Ovary (tissue), 7 donors: ENCODE measurements at regions not wholly inside any gene's neighbourhood (a gene's known extent, or its start where the extent isn't known, plus 50 kb on each side); places are given as distances from the start of the nearest gene placed in this dataset.
"Not testable (repeated sequence)": the region's sequence is repeated elsewhere in the genome, so short reads cannot be mapped to it uniquely, and the experiment has no call there.

Experiments used
- DNase-seq, 5 donors: peaks; one replicate each; pipeline ENCODE4 v3.0.0-alpha.2; 2019 to 2020
- H3K27ac ChIP-seq, 2 donors: fragments of 200-600 bp; one replicate each; pipeline versions ENCODE4 v1.5.1 to v1.8.0; 2019 to 2022
- H3K27me3 ChIP-seq: fragments of 200-600 bp; one replicate; pipeline ENCODE4 v1.8.0; 2022
- H3K36me3 ChIP-seq: fragments of 200-600 bp; sonication (generic); one replicate; pipeline ENCODE4 v1.5.1; 2019
- H3K4me1 ChIP-seq: one replicate; pipeline ENCODE4 v1.8.1; 2013; ENCODE audit warnings: mild to moderate bottlenecking, moderate library complexity; ENCODE audit not compliant: insufficient read depth
- H3K4me3 ChIP-seq: fragments of 200-600 bp; sonication (generic); one replicate; pipeline ENCODE4 v1.5.1; 2017
- H3K9me3 ChIP-seq, 2 donors: fragments of 200-600 bp in 1 of 2; sonication (generic) in 1 of 2; one replicate each; pipeline versions ENCODE4 v1.5.1 to v1.8.1; 2013 to 2019; ENCODE audit warnings: mild to moderate bottlenecking in 1 of 2, moderate library complexity in 1 of 2
- EP300 ChIP-seq: sonication (generic); formaldehyde crosslinking; IDR thresholded peaks from one replicate; pipeline ENCODE4 v1.6.1; 2017; ENCODE audit warnings: antibody characterized with exemption
- POLR2A ChIP-seq: fragments of 450-650 bp; IDR thresholded peaks from one replicate; pipeline ENCODE4 v1.6.1; 2017; ENCODE audit warnings: antibody characterized with exemption, mild to moderate bottlenecking, moderate library complexity
- WGBS, 3 donors: extraction: QIAGEN DNeasy Blood & Tissue Kit in 1 of 3; methylation state at CpG; one replicate each; pipeline versions ENCODE4 v1.1.5 to v1.1.7; 2013 to 2017; 5-methylcytosine and 5-hydroxymethylcytosine counted together
- intact Hi-C, 4 donors: fragments of 100-400 bp; cut with DNase I; formaldehyde crosslinking; loops; one replicate each; pipeline versions ENCODE4 v1.11.0 to v1.15.1; 2022 to 2023
- TF ChIP-seq, protein P1 (sequence below), 3 donors: fragments of 450-650 bp in 2 of 3; fragments of 200-600 bp in 1 of 3; IDR thresholded peaks; one replicate each; pipeline versions ENCODE4 v1.5.1 to v1.8.0; 2016 to 2022; ENCODE audit warnings: antibody characterized with exemption in 3 of 3, mild to moderate bottlenecking in 1 of 3
- donor health status: DM: no; HTN: no; CAD: no; lungs with moderate emphysema.
- donor health status: DM: no; HTN: no; CAD: no.
- donor health status: Bipolar disorder and iron deficiency.
- donor health status: DM: no; HTN: no; CAD: no.
- donor health status: DM: yes; HTN: yes; CAD: no.

DNA sequence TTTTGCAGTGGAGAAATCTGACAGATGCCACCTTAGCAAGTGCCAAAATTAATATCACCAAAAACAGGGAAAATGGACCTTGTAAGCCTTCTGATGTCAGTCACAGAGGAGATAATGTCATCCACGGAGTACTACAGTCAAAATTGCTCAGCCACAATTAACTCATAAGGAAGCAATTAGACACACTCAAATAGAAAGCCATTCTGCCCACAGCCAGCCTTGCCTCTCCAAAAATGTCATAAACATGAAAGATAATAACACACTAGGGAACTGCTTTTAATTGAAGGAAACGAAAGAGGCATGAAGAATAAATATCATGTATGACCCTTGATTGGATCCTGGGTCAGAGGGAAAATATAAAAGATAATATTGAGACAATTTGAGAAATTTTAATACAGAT lies 505.6 kb upstream of the API5 start:
- no peak for DNase-seq
- intact Hi-C loops, result no loop called here
- Histone ChIP-seq H3K27me3 (no peaks in the 10 kb centered on the region), H3K27ac (no peak overlapping the region), H3K4me1 (no peaks in the 10 kb centered on the region), H3K4me3 (no peak overlapping the region), H3K9me3 (no peaks in the 10 kb centered on the region), H3K36me3 (no peaks in the 10 kb centered on the region)
- 17 to 30% (median 19%) methylated on average over 2 of the region's 2 CpGs for WGBS, 3 donors
- TF ChIP-seq, protein P1, sequence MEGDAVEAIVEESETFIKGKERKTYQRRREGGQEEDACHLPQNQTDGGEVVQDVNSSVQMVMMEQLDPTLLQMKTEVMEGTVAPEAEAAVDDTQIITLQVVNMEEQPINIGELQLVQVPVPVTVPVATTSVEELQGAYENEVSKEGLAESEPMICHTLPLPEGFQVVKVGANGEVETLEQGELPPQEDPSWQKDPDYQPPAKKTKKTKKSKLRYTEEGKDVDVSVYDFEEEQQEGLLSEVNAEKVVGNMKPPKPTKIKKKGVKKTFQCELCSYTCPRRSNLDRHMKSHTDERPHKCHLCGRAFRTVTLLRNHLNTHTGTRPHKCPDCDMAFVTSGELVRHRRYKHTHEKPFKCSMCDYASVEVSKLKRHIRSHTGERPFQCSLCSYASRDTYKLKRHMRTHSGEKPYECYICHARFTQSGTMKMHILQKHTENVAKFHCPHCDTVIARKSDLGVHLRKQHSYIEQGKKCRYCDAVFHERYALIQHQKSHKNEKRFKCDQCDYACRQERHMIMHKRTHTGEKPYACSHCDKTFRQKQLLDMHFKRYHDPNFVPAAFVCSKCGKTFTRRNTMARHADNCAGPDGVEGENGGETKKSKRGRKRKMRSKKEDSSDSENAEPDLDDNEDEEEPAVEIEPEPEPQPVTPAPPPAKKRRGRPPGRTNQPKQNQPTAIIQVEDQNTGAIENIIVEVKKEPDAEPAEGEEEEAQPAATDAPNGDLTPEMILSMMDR (IDR thresholded peaks at IDR 0.05), result no peak
- no peak for TF ChIP-seq POLR2A
- TF ChIP-seq EP300, result no peak

DNA sequence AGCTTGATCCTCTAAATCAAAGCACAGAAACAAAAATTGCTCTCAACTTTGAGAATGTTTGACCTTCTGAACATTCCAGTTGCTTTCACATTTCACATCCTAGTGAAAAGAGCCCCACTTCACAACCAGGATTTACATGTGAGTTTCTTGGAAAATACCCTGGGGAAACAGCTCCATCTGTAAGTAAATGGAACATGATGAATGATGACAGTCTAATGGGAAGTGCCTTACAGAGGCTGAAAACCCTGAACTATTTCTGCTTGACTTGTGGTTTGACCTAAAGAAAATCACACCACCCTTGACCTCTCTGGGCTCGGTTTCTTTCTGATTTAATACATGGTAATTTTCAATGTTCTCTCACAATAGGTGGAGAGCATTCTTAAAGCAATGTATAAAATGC lies 499.4 kb upstream of the API5 start:
- Histone ChIP-seq H3K36me3 (no peaks in the 10 kb centered on the region), H3K9me3 (no peaks in the 10 kb centered on the region), H3K4me3 (no peak overlapping the region), H3K4me1 (no peaks in the 10 kb centered on the region), H3K27ac (no peak overlapping the region), H3K27me3 (no peaks in the 10 kb centered on the region)
- 15 to 31% (median 18%) methylated on average over 1 of the region's 1 CpG for WGBS, 3 donors
- no peak for DNase-seq
- intact Hi-C loops, result no loop called here
- TF ChIP-seq EP300, result no peak
- TF ChIP-seq POLR2A, result no peak
- TF ChIP-seq, protein P1 (IDR thresholded peaks at IDR 0.05), result no peak

DNA sequence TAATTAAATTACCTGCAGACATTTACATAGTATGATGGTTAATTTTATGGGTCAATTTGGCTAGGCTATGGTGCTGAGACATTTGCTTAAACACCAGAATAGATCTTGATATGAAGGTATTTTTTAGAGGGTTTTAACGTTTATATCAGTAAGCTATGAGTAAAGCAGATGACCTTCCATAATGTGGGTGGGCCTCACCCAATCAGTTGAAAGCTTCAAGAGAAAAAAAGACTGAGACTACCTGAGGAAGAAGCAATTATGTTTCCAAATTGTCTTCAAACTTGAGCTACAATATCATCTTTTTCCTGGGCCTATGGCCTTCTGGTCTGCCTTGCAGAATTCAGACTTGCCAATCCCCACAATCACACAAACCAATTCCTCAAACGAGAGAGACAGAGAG lies 498.8 kb upstream of the API5 start:
- 62 to 79% (median 65%) methylated on average over 2 of the region's 2 CpGs for WGBS, 3 donors
- TF ChIP-seq, protein P1 (IDR thresholded peaks at IDR 0.05), result no peak
- TF ChIP-seq EP300 (no peak), POLR2A (no peak)
- H3K36me3 ChIP-seq, result no peaks in the 10 kb centered on the region
- no peak overlapping the region for H3K4me3 ChIP-seq
- H3K27me3 ChIP-seq, result no peaks in the 10 kb centered on the region
- H3K9me3 ChIP-seq, result no peaks in the 10 kb centered on the region
- H3K27ac ChIP-seq, result no peak overlapping the region
- intact Hi-C loops, result no loop called here
- no peak for DNase-seq
- no peaks in the 10 kb centered on the region for H3K4me1 ChIP-seq

DNA sequence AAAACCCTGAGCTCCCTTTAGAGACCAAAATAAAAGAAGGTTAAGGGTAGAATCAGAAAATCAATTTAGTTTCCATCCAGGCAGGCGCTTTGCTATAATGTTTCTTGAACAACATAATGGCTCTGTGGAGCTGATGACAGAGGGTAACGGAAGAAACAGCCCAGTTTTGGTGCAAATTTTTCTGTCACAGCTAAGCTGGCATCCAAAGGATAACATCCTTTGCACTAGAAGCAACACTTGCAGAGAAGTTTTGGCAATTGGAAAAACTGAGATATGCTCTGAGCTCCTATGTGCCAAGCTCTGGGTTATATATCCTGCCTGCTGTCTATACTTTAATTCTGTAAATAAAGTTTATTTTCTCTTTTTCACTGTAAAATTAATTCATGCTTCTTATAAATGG lies 495.3 kb upstream of the API5 start:
- no peak overlapping the region for H3K4me3 ChIP-seq
- no peak overlapping the region for H3K27ac ChIP-seq
- H3K4me1 ChIP-seq, result no peaks in the 10 kb centered on the region
- H3K36me3 ChIP-seq, result no peaks in the 10 kb centered on the region
- WGBS, 3 donors, result 78 to 87% (median 83%) methylated on average over 2 of the region's 2 CpGs
- intact Hi-C loops, result no loop called here
- no peaks in the 10 kb centered on the region for H3K27me3 ChIP-seq
- no peak for DNase-seq
- TF ChIP-seq EP300, result no peak
- TF ChIP-seq, protein P1 (IDR thresholded peaks at IDR 0.05), result no peak
- no peak for TF ChIP-seq POLR2A
- H3K9me3 ChIP-seq, result no peaks in the 10 kb centered on the region

DNA sequence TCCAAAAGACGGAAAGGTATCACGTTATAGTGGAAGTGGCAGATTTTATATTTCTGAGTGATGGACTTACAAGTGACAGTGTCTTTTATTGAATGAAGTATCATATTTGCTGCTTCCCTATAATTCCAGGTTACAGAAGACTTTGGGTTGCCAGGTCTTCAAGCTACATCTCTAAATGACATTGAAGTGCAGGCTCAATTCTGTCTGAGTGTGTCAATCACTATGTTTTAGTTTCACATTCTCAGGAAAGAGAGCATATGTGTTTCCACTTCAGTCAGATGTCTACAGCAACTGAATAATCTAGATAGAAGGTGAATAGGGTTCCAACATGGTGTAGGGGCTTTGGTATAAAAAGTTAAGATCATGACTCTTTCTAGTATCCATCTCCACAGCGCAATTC lies 492.7 kb upstream of the API5 start:
- no peak overlapping the region for H3K4me3 ChIP-seq
- no peaks in the 10 kb centered on the region for H3K9me3 ChIP-seq
- 87 to 97% (median 89%) methylated on average over 3 of the region's 3 CpGs for WGBS, 3 donors
- H3K27me3 ChIP-seq, result no peaks in the 10 kb centered on the region
- TF ChIP-seq EP300, result no peak
- TF ChIP-seq, protein P1 (IDR thresholded peaks at IDR 0.05), result no peak
- TF ChIP-seq POLR2A, result no peak
- H3K36me3 ChIP-seq, result no peaks in the 10 kb centered on the region
- intact Hi-C loops, result no loop called here
- H3K27ac ChIP-seq, result no peak overlapping the region
- no peaks in the 10 kb centered on the region for H3K4me1 ChIP-seq
- no peak for DNase-seq

DNA sequence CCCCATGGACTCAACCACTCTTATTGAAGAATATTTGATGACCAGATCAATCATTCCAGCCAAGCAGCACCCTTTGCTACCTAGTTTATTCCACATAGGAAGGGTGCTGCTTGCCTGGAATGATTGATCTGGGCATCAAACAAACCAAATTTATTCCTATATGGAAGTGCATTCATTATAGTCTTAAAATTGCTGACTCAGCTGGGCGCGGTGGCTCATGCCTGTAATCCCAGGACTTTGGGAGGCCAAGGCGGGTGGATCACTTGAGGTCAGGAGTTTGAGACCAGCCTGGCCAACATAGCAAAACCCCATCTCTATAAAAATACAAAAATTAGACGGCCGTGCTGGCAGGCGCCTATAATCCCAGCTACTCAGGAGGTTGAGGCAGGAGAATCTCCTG lies 489.6 kb upstream of the API5 start:
- WGBS, 3 donors, result 88 to 97% (median 92%) methylated on average over 6 of the region's 6 CpGs
- H3K4me1 ChIP-seq, H3K36me3 ChIP-seq, intact Hi-C loops, H3K27me3 ChIP-seq, DNase-seq, H3K4me3 ChIP-seq, H3K9me3 ChIP-seq, H3K27ac ChIP-seq: not testable (repeated sequence)
